GM12873 (cell line): ENCODE measurements at regions not wholly inside any gene's neighbourhood (a gene's known extent, or its start where the extent isn't known, plus 50 kb on each side); places are given as distances from the start of the nearest gene placed in this dataset.

Experiments
- CTCF ChIP-seq: IDR thresholded peaks from 2 replicates; pipeline ENCODE4 v1.5.1; 2012; ENCODE audit warnings: low read depth, mild to moderate bottlenecking, moderate library complexity, low read length, control low read depth; ENCODE audit not compliant: insufficient read depth; ENCODE audit errors: missing control alignments

DNA sequence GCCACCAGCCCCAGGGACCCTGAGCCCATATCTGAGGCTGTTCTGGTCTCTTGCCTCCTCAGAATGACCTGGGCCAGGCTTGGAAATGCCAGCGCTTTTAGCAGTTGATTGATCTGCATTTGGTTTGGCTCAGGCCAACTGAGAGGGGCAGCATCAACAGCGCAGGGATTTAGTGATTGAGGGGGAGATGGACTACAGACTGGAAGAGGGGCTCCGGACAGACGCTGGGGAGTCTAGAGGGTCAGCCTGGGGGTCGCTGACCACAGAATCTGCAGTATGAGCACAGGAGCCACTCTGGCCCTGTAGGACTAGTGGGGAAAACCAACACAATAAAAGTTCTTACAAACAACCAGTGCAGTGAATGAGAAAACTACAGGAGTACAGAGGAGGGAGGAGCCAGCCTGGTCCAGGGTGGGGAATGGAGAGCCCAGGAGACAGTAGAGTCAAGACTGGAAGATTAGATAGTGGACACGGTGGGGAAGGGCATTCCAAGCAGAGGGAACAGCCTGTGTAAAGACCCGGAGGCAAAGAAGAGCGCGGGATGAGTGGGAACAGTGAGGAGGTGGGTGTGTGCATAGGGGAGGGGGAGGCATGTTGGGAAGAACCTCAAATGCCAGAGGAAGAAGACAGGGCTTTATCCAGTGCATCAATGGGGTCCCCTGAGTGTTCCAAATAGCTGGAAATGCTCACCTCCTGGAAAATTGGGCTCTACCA lies 128.9 kb downstream of the MRM1 start:
- TF ChIP-seq CTCF, result no peak

GRCh38 chr17:36730857-36731490 lies 129.6 kb downstream of the MRM1 start:
- TF ChIP-seq CTCF, result no peak

DNA sequence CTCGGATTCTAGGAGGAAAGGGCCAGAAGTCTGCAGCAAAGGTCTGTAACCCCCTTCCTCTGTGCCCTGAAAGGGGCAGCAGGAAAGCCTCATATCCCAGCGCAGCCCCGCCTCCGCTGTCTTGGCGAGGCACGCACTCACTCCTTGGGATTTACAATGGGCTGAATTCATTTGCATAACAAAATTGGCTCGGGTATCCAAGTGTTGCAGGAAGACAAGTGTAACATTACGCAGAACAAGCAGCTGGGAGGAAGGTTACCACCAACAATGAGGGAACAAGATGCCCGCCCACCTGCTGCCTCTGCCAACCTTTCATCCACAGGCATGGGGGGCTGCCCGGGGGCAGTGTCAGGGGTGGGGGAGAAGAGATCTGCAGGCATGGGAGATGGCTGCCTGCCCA lies 130.4 kb downstream of the MRM1 start:
- no peak for TF ChIP-seq CTCF

GRCh38 chr17:36732351-36732750 lies 131.0 kb downstream of the MRM1 start:
- TF ChIP-seq CTCF, result no peak

DNA sequence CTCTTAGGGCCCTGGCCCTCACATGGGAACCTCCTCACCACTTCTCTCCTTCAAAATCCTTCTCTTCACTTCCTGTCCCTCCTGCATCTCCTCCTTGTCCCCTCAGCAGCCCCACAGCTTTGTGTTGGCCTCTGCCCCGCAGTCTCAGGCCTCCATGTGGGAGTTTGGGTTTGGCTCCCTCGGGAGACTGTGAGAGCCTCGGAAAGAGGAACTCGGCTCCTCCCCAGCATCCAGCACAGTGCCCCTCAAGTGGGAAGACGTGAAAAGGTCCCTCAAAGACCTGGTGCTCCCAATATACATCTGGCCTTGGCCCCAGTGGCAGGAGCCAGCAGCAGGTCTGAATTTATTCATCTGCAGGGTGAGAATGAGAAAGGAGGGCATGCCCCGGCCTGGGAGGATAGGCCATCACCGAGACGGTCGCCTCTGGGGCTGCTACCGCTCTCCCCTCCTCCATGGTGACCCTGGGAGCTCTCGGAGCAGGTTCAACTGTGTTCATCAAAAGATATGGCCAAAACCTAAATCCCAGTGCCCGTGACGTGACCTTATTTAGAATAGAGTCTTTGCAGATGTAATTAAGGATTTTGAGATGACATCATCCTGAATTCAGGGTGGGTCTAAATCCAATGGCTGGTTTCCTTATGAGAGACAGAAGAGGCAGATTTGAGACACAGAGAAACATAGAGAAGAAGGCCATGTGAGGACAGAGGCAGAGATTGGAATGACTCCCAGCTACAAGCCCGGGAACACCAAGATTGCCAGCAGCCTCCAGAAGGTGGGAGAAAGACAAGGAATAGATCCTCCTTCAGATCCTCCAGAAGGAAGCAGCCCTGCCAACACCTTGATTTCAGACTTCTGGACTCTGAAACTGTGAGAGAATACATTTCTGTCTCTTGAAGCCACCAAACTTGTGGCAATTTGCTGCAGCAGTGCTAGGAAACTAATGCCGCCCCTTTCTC lies 135.1 kb downstream of the MRM1 start:
- TF ChIP-seq CTCF, result no peak

DNA sequence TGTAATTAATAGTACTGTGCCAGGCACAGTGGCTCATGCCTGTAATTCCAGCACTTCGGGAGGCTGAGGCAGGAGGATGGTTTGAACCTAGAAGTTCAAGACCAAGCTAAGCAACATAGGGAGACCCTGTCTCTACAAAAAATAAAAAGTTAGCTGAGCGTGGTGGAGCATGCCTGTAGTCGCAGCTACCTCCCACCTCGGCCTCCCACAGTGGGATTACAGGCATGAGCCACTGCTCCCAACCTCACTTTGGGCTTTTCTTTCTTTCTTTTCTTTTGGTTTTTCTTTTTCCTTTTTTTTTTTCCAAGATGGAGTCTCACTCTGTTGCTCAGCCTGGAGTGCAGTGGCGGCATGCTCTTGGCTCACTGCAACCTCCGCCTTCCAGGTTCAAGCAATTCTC lies 137.8 kb downstream of the MRM1 start:
- no peak for TF ChIP-seq CTCF

DNA sequence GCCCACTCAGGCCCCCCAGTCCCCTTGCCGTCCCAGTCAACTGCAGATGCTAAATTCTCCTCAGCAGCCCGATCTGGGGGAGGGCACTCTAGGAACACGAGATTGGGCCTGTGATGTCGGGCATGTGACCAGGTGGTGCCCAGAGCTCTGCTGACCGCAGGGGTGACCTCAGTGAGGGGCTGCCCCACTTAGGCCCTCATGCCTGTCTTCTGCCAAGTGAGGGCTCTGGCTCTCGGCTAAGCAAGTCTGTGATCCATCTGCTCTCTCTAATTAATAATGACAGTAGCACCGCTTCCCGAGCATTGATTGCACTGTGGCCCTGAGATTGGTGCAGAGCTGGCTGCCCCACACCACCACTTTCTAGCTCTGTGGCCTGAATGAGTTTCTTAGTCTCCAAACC lies 138.8 kb downstream of the MRM1 start:
- no peak for TF ChIP-seq CTCF
